Renal cortex interstitium (tissue), 11 donors: ENCODE measurements at regions not wholly inside any gene's neighbourhood (a gene's known extent, or its start where the extent isn't known, plus 50 kb on each side); places are given as distances from the start of the nearest gene placed in this dataset.
"Not testable (repeated sequence)": the region's sequence is repeated elsewhere in the genome, so short reads cannot be mapped to it uniquely, and the experiment has no call there.

Experiments
- DNase-seq, 11 donors: peaks; one replicate each; pipeline ENCODE4 v3.0.0-alpha.2; 2013; ENCODE audit warnings: low read depth in 9 of 11, low spot score in 4 of 11; ENCODE audit errors: extremely low read depth in 1 of 11

- DNase-seq = no peak
Measured at GRCh38 chr10:30535677-30536076, 93.9 kb downstream of the LYZL2 start.

- peak; percentile 51 to 70 (median 63) for DNase-seq
Measured at GRCh38 chr10:30534465-30535144, 94.9 kb downstream of the LYZL2 start.

DNA sequence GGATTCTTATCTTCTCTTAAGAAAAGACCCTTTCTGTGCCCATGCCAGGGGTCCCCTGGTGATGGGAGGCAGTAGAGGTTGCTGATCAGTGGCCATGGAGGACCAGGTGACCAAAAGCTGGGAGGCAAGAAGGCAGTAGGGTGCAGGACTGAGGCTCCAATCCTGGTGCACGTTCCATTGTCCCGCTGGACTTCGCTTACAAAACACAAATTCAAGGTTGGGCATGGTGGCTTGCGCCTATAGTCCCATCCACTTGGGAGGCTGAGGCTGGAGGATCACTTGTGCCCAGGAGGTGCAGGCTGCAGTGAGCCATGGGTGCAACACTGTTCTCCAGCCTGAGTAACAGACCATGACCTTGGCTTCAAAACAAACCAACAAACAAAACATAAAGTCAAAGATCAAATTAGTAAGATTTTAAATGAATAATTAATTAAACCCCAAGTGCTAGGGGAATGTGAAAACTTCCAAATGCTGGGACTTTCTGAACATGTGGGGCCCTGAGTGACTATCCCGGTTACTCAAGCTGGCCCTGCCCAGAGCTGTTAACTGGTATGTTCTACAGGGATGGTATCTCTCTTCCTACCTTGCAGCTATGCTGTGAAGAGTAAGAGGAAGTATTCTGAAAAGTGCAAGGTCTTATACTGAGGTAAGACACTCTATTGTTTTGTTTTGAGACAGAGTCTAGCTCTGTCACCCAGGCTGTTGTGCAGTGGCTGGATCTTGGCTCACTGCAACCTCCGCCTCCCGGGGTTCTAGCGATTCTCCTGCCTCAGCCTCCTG is 97.6 kb downstream of the LYZL2 start:
- no peak for DNase-seq

DNA sequence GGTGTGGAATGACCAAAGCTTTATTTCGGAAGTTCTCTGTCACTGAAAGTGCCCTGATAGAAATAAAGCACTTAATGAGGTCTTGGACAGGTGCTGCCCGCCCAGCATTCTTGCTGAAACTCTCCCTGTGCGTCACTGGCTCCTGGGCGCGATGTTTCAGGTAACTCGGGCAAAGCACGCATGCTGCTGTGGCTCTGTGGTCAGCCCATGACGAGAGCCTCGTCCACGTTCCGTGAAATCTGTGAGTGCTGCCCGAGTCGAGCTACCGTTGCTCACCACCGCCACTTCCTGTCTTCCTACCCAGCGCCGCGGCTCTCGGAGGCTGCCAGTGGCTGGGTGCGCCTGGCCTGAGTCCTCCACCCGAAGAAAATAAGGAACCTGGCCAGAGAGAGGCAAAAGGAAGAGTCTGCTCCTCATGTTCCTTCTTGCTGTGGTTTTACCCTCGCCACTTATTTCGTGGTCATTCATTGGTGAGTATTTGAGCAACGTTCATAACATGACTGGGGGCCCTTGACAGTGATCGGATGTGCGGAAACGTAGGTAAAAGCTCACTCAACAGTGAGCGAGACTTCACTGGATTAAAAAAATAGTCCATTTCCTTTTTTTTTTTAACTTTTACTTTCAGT is 95.5 kb downstream of the MAP3K8 start:
- DNase-seq = no peak

GRCh38 chr10:30528429-30528786 is 94.4 kb downstream of the MAP3K8 start:
- no peak for DNase-seq

GRCh38 chr10:30527623-30528428 is 93.8 kb downstream of the MAP3K8 start:
- no peak for DNase-seq

- DNase-seq = not testable (repeated sequence)
Measured at GRCh38 chr10:30522661-30523078, 88.7 kb downstream of the MAP3K8 start.

- no peak for DNase-seq
Measured at GRCh38 chr10:30518907-30519306, 84.9 kb downstream of the MAP3K8 start.
